Tongue (tissue), 1 donor: ENCODE measurements at regions not wholly inside any gene's neighbourhood (a gene's known extent, or its start where the extent isn't known, plus 50 kb on each side); places are given as distances from the start of the nearest gene placed in this dataset.
"Not testable (repeated sequence)": the region's sequence is repeated elsewhere in the genome, so short reads cannot be mapped to it uniquely, and the experiment has no call there.

Source experiments
- DNase-seq: peaks from one replicate; pipeline ENCODE4 v3.0.0-alpha.2; 2015

DNA sequence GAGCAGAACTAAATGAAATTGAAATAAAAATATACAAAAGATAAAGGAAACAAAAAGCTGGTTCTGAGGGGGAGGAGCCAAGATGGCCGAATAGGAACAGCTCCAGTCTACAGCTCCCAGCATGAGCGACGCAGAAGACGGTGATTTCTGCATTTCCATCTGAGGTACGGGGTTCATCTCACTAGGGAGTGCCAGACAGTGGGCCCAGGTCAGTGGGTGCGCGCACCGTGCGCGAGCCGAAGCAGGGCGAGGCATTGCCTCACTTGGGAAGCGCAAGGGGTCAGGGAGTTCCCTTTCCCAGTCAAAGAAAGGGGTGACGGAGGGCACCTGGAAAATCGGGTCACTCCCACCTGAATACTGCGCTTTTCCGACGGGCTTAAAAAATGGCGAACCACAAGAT is 324.2 kb downstream of the METTL4 start:
- not testable (repeated sequence) for DNase-seq

DNA sequence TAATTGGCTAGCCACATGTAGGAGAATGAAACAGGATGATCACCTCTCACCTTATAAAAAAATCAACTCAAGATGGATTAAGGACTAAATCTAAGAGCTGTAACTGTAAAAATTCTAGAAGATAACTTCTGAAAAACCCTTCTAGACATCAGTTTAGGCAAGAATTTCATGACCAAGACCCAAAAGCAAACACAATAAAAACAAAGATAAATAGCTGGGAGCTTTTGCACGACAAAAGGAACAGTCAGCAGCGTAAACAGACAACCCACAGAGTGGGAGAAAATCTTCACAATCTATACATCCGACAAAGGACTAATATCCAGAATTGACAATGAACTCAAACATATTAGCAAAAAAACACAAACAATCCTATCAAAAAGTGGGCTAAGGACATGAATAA is 316.3 kb downstream of the METTL4 start:
- DNase-seq, result no peak

DNA sequence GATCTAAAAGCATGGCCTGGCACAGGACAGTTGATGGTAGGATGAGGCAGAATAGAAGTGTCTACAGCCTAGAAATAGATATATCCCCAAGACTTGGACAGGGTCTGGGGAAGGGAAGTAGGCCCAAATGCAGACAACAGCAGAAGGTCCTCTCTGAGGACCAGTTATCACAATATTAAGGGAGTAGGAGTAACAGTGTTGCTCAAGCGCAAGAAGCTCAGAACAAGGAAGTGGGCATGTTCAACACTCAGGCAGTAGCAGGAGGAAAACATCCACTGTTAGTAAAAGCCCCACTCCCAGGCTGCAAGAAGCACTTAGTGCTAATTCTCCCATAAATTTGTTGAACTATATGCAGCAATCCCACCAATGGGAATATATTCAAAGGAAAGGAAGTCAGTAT is 314.7 kb downstream of the METTL4 start:
- DNase-seq, result no peak

DNA sequence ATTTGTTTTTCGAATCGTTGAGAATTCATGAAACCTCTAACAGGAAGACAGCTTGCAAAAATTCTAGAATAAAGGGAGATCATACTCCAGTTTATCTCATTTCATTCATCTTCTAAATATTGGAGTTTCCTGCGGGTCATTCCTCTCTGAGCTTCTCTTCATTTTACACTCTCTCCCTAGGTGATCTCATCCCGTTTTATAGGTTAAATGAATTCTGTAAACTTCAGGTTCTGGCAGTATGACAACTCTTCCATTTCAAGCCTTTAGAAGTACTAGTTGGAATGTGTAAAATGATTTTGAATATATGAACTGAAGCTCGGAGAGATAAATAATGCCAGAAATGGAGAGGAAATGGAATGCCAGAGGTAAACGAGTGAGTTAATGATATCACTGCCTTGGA is 312.4 kb downstream of the METTL4 start:
- DNase-seq, result no peak

DNA sequence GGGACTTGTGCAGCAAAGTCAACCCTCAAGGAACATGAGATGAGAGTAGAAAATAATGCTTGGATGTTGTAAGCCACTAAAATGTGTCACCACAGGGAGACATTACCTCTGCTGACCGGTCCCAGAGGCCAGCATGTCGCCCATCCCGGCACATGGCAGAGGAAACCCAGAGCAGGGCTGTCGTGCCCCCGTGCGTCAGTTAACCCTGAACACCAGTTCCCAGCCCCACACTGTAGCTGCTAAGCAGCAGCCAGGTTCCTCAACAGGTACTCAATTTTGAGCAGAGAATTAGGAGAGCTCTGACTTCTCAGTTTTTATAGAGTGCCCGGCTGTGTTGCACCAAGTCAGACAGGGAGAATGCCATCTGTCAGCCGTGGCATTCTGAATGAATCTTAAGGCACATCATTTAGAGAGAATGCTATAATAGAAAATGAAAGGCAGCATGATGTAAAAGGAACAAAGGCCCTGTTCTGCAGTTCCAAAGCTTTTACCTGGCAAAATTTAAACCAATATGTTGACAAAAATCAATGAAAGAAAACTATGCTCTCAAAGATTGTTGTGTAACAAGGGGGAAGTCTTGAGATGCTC is 307.9 kb downstream of the METTL4 start:
- no peak for DNase-seq

DNA sequence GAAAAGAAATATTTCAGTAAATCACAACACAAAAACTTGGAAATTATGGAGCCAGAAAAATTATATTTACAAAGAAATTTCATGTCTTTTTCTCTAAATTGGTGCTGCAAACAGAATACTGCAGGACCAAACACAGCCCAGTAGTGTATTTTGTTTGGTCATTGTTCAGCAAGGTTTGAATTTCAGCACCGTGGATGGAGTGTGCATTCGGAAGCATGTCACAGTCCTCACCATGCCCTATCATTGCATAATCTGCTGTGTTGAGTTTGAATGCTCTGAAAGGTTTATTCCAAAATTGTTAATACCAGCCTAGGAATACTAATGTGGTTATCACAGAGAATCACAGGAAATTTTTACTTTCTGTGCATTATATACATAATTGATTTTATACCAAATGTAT is 296.7 kb downstream of the METTL4 start:
- no peak for DNase-seq

DNA sequence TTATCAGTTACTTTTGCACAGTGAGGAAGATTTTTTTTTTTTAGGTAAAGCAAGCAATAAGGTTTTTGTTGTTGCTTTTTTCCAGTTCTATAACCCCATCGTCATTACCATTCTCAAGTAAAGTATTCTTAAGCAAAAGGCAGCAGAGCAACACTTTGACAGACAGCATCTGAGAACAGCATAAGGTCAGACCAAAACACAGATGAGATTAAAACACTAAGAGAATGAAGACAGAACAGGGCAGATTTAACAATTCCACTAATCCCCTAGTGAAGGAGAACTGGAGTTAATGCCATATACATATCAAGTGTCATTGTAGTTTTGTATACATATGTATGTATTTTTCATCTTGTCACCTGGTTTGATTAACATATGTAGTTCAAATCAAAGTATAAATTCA is 290.2 kb downstream of the METTL4 start:
- DNase-seq, result peak; percentile 3

DNA sequence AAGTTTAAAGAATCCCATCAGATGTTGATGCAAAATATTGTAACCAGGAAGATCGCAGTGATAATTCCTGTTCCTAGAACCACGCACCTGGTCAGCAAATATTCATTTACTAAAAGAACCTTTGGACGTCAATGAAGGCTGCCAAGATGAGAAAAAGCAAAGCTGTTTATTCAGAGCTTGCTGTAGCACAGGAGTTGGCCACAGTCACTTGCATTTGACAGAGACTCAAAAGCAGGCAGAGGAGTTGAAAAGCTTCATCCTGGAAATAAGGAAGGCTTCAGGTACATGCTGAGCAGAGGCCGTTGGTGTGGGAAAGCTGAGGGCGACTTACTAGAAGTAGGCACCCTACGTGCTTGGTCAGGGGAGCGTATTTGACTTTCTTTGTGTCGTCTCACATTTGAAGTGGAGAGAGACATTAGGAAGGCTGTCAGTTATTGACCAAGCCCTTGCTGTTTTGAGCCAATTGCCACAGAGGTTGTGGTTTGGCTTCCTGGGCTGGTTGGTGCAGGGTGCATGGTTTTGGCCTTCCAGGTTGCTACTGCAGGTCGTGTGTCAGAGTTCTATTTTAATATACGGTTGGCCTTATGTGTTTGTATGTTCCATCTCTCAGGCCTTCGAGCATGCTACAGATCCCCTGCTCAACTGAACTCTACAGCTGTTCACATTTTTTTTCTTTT is 289.6 kb downstream of the METTL4 start:
- DNase-seq, result peak; percentile 50

DNA sequence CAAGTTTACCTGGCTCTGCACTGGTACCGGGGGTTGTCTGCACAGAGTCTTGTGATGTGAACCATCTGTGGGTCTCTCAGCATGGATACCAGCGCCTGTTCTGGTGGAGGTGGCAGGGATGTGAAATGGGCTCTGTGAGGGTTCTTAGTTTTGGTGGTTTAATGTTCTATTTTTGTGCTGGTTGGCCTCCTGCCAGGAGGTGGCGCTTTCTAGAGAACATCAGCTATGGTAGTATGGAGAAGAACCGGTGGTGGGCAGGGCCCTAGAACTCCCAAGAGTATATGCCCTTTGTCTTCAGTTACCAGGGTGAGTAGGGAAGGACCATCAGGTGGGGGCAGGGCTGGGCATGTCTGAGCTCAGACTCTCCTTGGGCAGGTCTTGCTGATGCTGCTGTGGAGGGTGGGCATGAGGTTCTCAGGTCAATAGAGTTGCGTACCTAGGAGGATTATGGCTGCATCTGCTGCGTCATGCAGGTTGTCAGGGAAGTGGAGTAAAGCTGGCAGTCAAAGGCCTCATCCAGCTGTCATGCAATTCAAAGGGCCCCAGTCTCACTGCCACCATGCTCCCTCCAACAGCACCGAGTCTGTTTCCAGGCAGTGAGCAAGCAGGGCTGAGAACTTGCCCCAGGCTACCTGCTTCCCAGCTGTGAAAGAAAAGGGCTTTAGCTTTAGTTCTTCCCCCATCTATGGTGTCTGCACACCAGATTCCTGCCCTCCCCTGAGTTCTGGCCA is 278.0 kb downstream of the METTL4 start:
- DNase-seq, result no peak

DNA sequence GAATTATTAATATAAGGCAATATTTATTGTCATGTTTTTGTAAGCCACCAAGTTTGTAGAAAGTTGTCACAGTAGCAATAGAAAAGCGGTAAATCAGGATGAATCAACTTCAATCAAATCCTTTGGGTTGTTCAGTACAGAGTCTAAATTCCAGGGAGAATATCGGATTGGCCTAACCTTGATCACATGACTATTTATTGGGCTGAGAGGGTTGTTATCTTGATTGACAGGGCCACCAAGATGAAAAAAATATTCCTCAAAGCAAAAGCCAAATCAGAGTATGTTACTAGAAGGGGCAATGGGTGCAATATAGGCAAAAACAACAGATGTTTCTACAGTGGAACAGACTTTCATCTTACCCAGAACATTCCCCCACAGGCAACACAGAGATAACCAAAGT is 270.0 kb downstream of the METTL4 start:
- DNase-seq, result no peak

DNA sequence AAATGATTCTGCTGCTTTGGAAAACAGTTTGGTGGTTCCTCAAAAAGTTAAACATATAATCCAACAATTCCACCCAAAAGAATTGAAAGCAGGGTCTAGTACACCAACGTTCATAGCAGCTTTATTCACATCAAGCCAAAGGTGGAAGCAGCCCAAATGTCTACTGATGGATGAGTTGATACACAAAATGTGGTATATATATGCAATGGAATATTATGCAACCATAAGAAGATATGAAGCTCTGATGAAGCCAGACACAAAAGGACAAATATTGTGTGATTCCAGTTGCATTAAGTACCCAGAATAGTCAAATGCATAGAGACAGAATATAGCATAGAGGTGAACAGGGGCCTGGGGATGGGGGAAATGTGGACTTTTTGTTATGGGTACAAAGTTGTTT is 269.3 kb downstream of the METTL4 start:
- DNase-seq, result no peak

DNA sequence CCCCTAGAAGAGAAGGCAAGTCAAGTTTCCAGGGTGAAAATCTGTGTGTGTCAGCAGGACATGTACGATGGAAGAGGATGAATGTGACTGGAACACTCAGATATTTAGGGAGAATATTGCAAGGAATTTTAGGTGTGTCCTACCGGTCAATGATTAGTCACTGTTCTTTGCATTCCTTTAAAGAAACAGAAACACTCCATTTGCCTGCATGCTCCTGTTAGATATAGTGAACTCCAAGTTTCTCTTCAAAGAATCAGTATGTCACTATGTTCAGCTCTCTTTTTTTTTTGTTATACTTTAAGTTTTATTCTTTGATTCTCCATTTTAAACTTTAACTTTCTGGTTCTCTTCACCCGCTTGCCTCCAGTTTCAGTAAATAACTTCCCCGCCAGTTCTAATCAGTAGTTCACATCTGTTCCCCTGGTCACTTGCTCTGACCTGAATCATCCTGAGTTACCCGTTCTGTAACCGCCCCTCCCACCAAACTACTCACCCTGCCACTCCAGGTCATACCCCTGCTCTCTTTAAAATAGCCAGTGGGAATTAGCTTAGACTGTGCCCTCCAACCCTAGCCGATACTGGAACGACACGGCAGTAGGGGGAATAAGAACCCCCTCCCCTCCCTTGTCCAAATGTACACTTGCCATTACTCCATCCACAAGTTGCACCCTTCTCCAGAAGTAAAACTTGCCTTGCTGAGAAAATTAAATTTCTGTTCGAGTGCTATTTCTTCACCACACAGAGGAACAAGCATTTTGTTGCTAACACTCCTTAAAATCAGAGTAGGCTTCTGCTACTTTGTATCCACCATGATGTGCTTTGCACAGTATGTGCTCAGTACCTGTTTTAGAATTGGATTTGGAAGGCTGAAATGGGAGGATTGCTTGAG is 268.4 kb downstream of the METTL4 start:
- no peak for DNase-seq

DNA sequence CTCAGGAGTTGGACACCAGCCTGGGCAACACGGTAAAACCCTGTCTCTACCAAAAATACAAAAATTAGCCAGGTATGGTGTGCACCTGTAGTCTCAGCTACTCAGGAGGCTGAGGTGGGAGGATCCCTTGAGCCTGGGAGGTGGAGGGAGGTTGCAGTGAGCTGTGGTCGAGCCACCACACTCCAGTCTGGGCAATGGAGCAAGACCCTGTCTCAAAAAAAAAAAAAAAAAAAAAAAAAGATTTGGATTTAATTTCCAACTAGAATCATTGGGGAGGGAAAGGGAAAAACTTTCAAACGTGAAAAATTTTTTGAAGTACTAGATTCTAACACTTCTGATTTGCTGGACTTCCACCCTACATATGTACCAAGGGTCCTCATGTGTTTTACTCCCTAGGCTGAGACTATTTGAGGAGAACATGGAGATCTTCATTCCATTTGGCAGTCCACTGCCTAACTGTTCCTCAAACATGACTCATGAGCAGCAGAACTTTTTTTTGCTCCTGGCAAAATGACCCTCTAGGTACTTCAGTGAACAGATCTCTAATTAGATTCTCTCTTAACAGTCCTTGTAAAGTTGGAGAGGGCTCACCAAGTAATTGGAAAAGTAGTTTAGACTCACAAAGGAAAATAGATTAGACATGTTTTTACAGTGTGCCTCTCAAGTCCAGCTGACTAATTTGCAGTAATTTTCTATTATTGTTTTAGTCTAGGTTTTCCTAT is 267.6 kb downstream of the METTL4 start:
- no peak for DNase-seq

DNA sequence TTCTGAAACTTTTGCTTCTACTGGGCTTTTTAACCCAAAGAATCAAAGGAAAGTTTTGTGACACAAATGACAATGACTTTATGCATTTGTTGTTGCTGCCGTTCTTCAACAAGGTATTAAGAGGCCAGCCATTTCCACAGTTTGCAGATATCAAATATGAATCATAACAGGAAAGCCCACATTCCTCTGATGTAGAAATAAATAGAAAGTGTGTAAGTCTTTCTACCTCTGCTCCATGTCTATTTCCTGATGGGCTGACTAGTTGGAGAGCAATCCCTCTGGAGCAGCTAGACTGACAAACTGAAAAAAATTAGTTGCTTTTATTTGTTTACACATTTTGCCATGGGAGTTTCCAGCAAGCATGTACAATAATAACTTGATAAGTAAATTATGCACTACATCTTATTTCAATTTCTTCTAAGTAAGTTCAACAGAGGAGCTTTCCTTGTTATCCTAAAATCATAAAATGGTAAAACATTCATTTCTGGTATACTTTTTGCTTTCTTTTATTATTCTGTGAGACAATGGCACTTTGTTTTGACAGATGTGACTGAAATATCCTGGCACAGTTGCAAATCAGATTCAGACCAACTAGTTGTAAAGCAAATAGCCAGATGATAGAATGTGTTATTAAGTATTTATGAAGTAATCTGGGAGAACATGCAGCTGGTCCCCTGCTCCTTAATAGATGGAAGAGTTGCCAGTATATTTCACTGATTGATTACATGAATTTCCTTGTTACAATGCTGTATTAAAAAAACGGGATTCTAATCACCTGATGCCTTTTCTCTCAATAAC is 266.7 kb downstream of the METTL4 start:
- DNase-seq, result no peak

DNA sequence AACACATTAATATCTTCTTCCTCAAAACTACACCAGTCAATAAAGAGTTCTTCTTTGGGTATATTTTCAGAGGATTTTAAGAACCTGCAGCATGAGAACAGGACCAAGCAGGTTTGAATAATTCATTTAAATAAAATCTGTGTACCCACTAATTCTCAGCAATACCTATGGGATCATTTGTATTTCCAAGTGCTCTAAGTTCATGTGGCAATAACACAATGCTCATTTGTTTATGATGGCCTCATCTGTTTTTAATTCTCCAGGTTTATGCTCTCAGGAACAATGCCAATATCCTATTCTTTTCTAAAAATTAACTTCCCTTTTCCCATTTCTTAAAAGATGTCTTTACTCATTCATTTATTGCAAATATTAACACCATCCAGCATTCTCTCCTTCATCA is 264.7 kb downstream of the METTL4 start:
- DNase-seq, result no peak

DNA sequence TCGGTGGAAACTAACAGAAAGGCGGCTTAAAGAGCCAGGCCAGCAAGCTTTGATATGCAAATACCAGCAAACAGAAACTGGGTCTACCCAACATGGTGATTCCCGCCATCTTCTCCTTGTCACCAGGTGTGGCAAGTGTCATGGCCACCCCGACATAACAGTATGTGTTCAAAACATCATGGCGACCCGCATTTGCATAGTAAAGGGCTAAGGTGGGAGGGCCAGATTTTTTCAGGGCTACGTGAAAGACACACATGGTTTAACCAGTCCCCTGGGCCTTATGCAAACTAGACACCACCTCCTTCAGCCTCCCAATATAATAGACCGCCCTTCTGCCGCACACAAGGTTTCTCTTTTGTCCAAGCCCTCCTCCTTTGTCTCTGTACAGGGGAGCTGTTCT is 260.4 kb downstream of the METTL4 start:
- DNase-seq, result no peak

DNA sequence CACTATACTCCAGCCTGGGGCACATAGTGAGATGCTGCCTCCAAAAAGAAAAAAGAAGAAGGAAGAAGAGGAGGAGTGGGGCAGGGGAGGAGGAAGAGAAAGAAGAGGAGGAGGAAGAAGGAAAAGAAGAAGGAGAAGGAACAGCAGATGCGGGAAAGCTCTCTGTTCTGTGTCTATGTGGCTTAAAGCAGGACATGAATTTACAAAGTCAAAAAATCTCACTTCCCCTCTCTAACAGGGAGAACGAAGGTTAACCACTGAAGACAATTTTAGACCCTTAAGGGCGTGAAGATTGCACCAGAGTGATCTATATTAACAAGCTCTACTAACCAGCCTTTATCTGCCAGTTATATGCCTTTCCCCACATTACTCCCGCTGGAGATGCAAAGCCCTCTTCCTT is 258.9 kb downstream of the METTL4 start:
- DNase-seq, result no peak

DNA sequence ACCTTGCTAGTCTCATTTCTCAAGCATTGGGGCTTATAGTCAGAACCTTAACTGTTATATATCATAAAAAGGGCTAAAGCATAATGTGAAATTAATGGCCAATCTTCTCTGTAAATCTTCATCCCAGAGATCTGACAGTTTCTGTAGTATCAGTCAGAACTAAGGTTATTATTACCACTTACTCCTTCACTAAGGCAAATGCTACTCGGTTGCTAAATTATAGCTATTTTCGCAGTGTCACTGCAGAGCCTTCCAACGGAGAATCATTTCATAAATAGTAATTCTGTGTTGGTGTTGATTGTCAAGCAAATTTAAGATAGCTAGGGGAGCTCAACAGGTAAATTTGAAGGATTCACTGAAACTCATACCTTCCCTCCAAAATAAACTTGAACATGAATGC is 258.0 kb downstream of the METTL4 start:
- DNase-seq, result no peak

DNA sequence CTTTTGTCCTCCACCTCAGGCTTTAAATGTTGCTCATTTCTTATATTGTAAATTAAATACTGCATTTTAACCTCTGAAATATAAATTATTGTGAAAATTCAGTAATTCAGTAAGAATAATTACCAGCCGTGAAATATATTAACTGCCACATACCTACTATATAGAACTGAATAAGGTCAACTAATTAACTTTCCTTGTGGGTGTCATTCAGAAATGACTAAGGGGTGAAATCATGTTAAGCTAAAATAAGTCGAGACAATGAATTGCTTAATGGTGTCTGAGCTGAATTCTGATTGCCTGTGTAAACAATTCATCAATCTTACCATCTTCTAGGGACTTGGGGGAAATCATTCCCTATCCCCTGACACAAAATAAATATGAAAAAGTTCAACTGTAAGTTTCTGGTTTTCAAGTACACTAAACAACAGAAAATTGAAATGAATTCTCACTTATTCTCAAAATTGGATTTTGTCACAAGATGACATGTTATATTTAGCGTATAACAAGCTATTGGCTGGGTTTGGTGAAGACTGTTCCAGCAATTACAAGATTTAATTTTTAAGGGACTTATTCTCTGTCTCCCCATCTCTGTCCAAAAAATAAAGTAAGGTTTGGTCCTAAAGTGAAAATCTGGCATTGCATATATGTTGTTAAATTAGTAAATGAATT is 255.1 kb downstream of the METTL4 start:
- DNase-seq, result peak; percentile 48
